IMR-90 (cell line): ENCODE measurements at regions not wholly inside any gene's neighbourhood (a gene's known extent, or its start where the extent isn't known, plus 50 kb on each side); places are given as distances from the start of the nearest gene placed in this dataset.

Source experiments
- ATAC-seq: fragments of 200-7000 bp; cut with Tn5 transposase; 2 replicates; pipeline ENCODE4 v1.9.1; 2020; ENCODE audit warnings: low read depth, mild to moderate bottlenecking, moderate library complexity
- BruUV-seq: library from RNA; stranded (reverse); fragments of 400-500 nt; replicated peaks from 2 replicates; lab custom pipeline; 2021; lab: Mats Ljungman, UMichigan
- CTCF ChIA-PET: fragments of 300-600 bp; formaldehyde crosslinking; extraction: SDS; loops from one replicate; lab custom pipeline; 2021; ENCODE audit warnings: antibody characterized with exemption; lab: Yijun Ruan, JAX
- POLR2A ChIA-PET: fragments of 300-600 bp; sonication (Branson Sonifier 250); formaldehyde crosslinking; loops from one replicate; lab custom pipeline; 2022; ENCODE audit warnings: antibody characterized with exemption; ENCODE audit not compliant: unreplicated experiment; lab: Charles Lee
- DNase-seq: peaks from one replicate; pipeline ENCODE4 v3.0.0; 2013
- H2AFZ ChIP-seq: replicated peaks from 2 replicates; pipeline ENCODE3; 2013; ENCODE audit warnings: low read length, mild to moderate bottlenecking; ENCODE audit not compliant: poor library complexity
- H2AK5ac ChIP-seq: 2 replicates; pipeline ENCODE4 v1.6.1; 2013; ENCODE audit warnings: low read depth, low read length, inconsistent platforms
- H2AK9ac ChIP-seq: replicated peaks from 2 replicates; pipeline ENCODE3; 2013; ENCODE audit warnings: mild to moderate bottlenecking, low read depth, low read length, moderate library complexity; ENCODE audit not compliant: poor library complexity
- H2BK120ac ChIP-seq: 2 replicates; pipeline ENCODE4 v1.6.1; 2013; ENCODE audit warnings: low read depth, low read length, inconsistent platforms
- H2BK15ac ChIP-seq: 3 replicates; pipeline ENCODE4 v1.6.1; 2013; ENCODE audit warnings: low read depth, low read length, inconsistent platforms
- H2BK20ac ChIP-seq: 2 replicates; pipeline ENCODE4 v1.6.1; 2013; ENCODE audit warnings: low read depth, mild to moderate bottlenecking, inconsistent platforms, low read length, moderate library complexity
- H2BK5ac ChIP-seq: 2 replicates; pipeline ENCODE4 v1.6.1; 2013; ENCODE audit warnings: mild to moderate bottlenecking, low read depth, low read length, inconsistent platforms; ENCODE audit not compliant: poor library complexity, severe bottlenecking
- H3K14ac ChIP-seq: replicated peaks from 2 replicates; pipeline ENCODE4 v1.6.1; 2013; ENCODE audit warnings: low read depth, low read length, inconsistent platforms
- H3K18ac ChIP-seq: 2 replicates; pipeline ENCODE4 v1.6.1; 2013; ENCODE audit warnings: low read depth, low read length, control low read depth
- H3K23ac ChIP-seq: 2 replicates; pipeline ENCODE4 v1.6.1; 2013; ENCODE audit warnings: low read depth, low read length, inconsistent platforms
- H3K27ac ChIP-seq: 2 replicates; pipeline ENCODE4 v1.5.1; 2013; ENCODE audit warnings: mild to moderate bottlenecking, control low read depth, low read length; ENCODE audit not compliant: insufficient read depth
- H3K27me3 ChIP-seq: 2 replicates; pipeline ENCODE4 v1.6.1; 2013; ENCODE audit warnings: low read length; ENCODE audit not compliant: control insufficient read depth, insufficient read depth
- H3K36me3 ChIP-seq: 2 replicates; pipeline ENCODE4 v1.6.1; 2013; ENCODE audit warnings: low read length, mixed read lengths; ENCODE audit not compliant: control insufficient read depth, insufficient read depth
- H3K4ac ChIP-seq: 2 replicates; pipeline ENCODE4 v1.6.1; 2013; ENCODE audit warnings: low read depth, low read length, inconsistent platforms
- H3K4me1 ChIP-seq: 2 replicates; pipeline ENCODE4 v1.6.1; 2013; ENCODE audit warnings: low read length, mixed read lengths; ENCODE audit not compliant: control insufficient read depth, insufficient read depth
- H3K4me2 ChIP-seq: 2 replicates; pipeline ENCODE4 v1.6.1; 2013; ENCODE audit warnings: low read depth, mild to moderate bottlenecking, control low read depth, low read length, moderate library complexity
- H3K4me3 ChIP-seq: 2 replicates; pipeline ENCODE4 v1.5.1; 2013; ENCODE audit warnings: low read depth, mild to moderate bottlenecking, control low read depth, low read length, moderate library complexity; ENCODE audit not compliant: insufficient read depth
- H3K56ac ChIP-seq: 2 replicates; pipeline ENCODE4 v1.6.1; 2013; ENCODE audit warnings: low read length, inconsistent platforms; ENCODE audit not compliant: insufficient read depth; ENCODE audit errors: extremely low read depth
- H3K79me1 ChIP-seq, 2 experiments: 2 replicates each; pipeline ENCODE4 v1.6.1; 2013; ENCODE audit warnings: low read length in 2 of 2, inconsistent platforms in 1 of 2, low read depth in 1 of 2
- H3K9ac ChIP-seq: 2 replicates; pipeline ENCODE4 v1.6.1; 2013; ENCODE audit warnings: low read depth, low read length, control low read depth
- H3K9me1 ChIP-seq: 2 replicates; pipeline ENCODE4 v1.6.1; 2013; ENCODE audit warnings: low read length, inconsistent platforms; ENCODE audit not compliant: insufficient read depth
- H3K9me3 ChIP-seq: 2 replicates; pipeline ENCODE4 v1.6.1; 2013; ENCODE audit warnings: low read length; ENCODE audit not compliant: control insufficient read depth, insufficient read depth
- H4K20me1 ChIP-seq: 2 replicates; pipeline ENCODE4 v1.6.1; 2013; ENCODE audit warnings: low read length, inconsistent platforms; ENCODE audit not compliant: insufficient read depth
- H4K5ac ChIP-seq: 2 replicates; pipeline ENCODE4 v1.6.1; 2013; ENCODE audit warnings: mild to moderate bottlenecking, low read depth, low read length, control low read depth
- H4K8ac ChIP-seq, 2 experiments: 2 replicates each; pipeline ENCODE4 v1.6.1; 2013; ENCODE audit warnings: low read depth in 2 of 2, low read length in 2 of 2, control low read depth in 1 of 2, inconsistent platforms in 1 of 2
- H4K91ac ChIP-seq: 2 replicates; pipeline ENCODE4 v1.6.1; 2013; ENCODE audit warnings: low read depth, low read length, inconsistent platforms; ENCODE audit not compliant: insufficient read depth
- MAFK ChIP-seq: IDR thresholded peaks from 2 replicates; pipeline ENCODE4 v1.6.1; 2012; ENCODE audit warnings: low read depth, low read length, improper control_type of control experiment
- NFE2L2 ChIP-seq: fragments of 150-350 bp; IDR thresholded peaks from 2 replicates; pipeline ENCODE4 v1.6.1; 2016; ENCODE audit warnings: low read depth, mild to moderate bottlenecking, low read length
- RCOR1 ChIP-seq: IDR thresholded peaks from 2 replicates; pipeline ENCODE4 v1.6.1; 2012; ENCODE audit warnings: mild to moderate bottlenecking, low read length, improper control_type of control experiment; ENCODE audit not compliant: insufficient replicate concordance
- RFX5 ChIP-seq: IDR thresholded peaks from 2 replicates; pipeline ENCODE4 v1.8.0; 2012; ENCODE audit warnings: low read depth, mild to moderate bottlenecking, low read length, moderate library complexity
- USF2 ChIP-seq: fragments of 150-350 bp; IDR thresholded peaks from 2 replicates; pipeline ENCODE4 v1.6.1; 2017; ENCODE audit warnings: mild to moderate bottlenecking, antibody characterized with exemption, low read length, low read depth
- WGBS, 2 experiments: methylation state at CpG; one replicate each; pipeline versions ENCODE4 v1.1.5 to v1.1.7; 2013; ENCODE audit warnings: missing lambda C conversion rate in 2 of 2; ENCODE audit not compliant: insufficient read length in 1 of 2; ENCODE audit errors: extremely low coverage in 2 of 2; 5-methylcytosine and 5-hydroxymethylcytosine counted together
- dilution Hi-C: fragments of 300-500 bp; cut with HindIII; formaldehyde crosslinking; loops from one replicate; pipeline ENCODE4 v1.14.3; 2018; ENCODE audit warnings: low sequenced_read_pairs; ENCODE audit not compliant: unreplicated experiment
- in situ Hi-C: fragments of 300-500 bp; cut with MboI; formaldehyde crosslinking; loops from 3 replicates; pipeline ENCODE4 v1.14.3; 2019; ENCODE audit warnings: low sequenced_read_pairs, inconsistent platforms, mixed read lengths
- intact Hi-C: fragments of 100-400 bp; cut with micrococcal nuclease; formaldehyde crosslinking; loops from 2 replicates; pipeline ENCODE4 v1.10.0; 2022

GRCh38 chr5:166356096-166356495 lies 1935.3 kb upstream of the WWC1 start:
- TF ChIP-seq USF2 (no peak), RFX5 (no peak), NFE2L2 (no peak), MAFK (no peak), RCOR1 (no peak)
- H3K23ac ChIP-seq: no peak overlapping the region
- no peak overlapping the region for H3K18ac ChIP-seq
- no peaks in the 10 kb centered on the region for H3K79me1 ChIP-seq
- H3K4ac ChIP-seq: no peak overlapping the region
- H3K4me3 ChIP-seq: no peak overlapping the region
- H3K14ac ChIP-seq: no peak overlapping the region
- no peak overlapping the region for H3K9ac ChIP-seq
- H2AFZ ChIP-seq: no peak overlapping the region
- no TSS peak for BruUV-seq
- dilution Hi-C loops: no loop called here
- no peak overlapping the region for H3K4me2 ChIP-seq
- no peaks in the 10 kb centered on the region for H3K4me1 ChIP-seq
- no peaks in the 10 kb centered on the region for H3K36me3 ChIP-seq
- no peak overlapping the region for H4K8ac ChIP-seq
- no peak overlapping the region for H4K91ac ChIP-seq
- H3K56ac ChIP-seq: no peak overlapping the region
- no peak overlapping the region for H2BK120ac ChIP-seq
- no peak for DNase-seq
- no CpG with 5 or more reads among the region's 5 CpGs for WGBS, 2 experiments
- POLR2A ChIA-PET: no interaction called here
- intact Hi-C loops: no loop called here
- no peak overlapping the region for H3K27ac ChIP-seq
- H3K9me1 ChIP-seq: no peaks in the 10 kb centered on the region
- H3K9me3 ChIP-seq: no peaks in the 10 kb centered on the region
- in situ Hi-C loops: no loop called here
- no peak overlapping the region for H2AK9ac ChIP-seq
- no peak overlapping the region for H2AK5ac ChIP-seq
- ATAC-seq: no peak
- H2BK15ac ChIP-seq: no peak overlapping the region
- no peaks in the 10 kb centered on the region for H3K27me3 ChIP-seq
- H4K20me1 ChIP-seq: no peaks in the 10 kb centered on the region
- no peak overlapping the region for H2BK5ac ChIP-seq
- no peak overlapping the region for H2BK20ac ChIP-seq
- H4K5ac ChIP-seq: no peak overlapping the region
- CTCF ChIA-PET: interaction anchor here (0.6 kb wide), 1 partner anchor 13 kb away, joined by 6 read pairs; no protein-coding TSS in a partner anchor
